ENCODE measurements at regions not wholly inside any gene's neighbourhood (a gene's known extent, or its start where the extent isn't known, plus 50 kb on each side); places are given as distances from the start of the nearest gene placed in this dataset.

GRCh38 chr4:157776930-157777528 is 395.8 kb downstream of the GASK1B start:
- no peak overlapping the region for H3K4me2 ChIP-seq
- BruUV-seq (replicated peaks), result no TSS peak
- H3K9me3 ChIP-seq (ENCODE audit: insufficient read depth, low read depth), result no peaks in the 10 kb centered on the region
- DNase-seq, result no peak
- ChIA-PET POLR2A (ENCODE audit: unreplicated experiment) (no interaction called here), CTCF (no interaction called here)
- H2AFZ ChIP-seq, result no peak overlapping the region
- intact Hi-C loops (cut with micrococcal nuclease; ENCODE audit: unreplicated experiment), result no loop called here
- no peaks in the 10 kb centered on the region for H3K9me2 ChIP-seq (ENCODE audit: insufficient read depth)
- H3K27me3 ChIP-seq (ENCODE audit: insufficient read depth, low read depth), result no peaks in the 10 kb centered on the region
- no peak for TF ChIP-seq CTCF (conservative IDR thresholded peaks at IDR 0.05)
- TF ChIP-seq EZH2 (IDR thresholded peaks at IDR 0.05; ENCODE audit: low read depth), result no peak
- H4K20me1 ChIP-seq (ENCODE audit: insufficient read depth), result no peaks in the 10 kb centered on the region
- no peaks in the 10 kb centered on the region for H3K36me3 ChIP-seq (ENCODE audit: low read depth)
- no peaks in the 10 kb centered on the region for H3F3A ChIP-seq (ENCODE audit: insufficient read depth, low read depth)
- no peak overlapping the region for H3K4me3 ChIP-seq
- H3K4me1 ChIP-seq (replicated peaks; ENCODE audit: insufficient read depth), result no peaks in the 10 kb centered on the region
- H3K79me2 ChIP-seq (ENCODE audit: low read depth), result peaks cover 4% of the 10 kb centered on the region; the same call in 1 of the 2 replicates
- H3K27ac ChIP-seq, result no peak overlapping the region

GRCh38 chr4:157775971-157776370 is 396.9 kb downstream of the GASK1B start:
- no peak for DNase-seq
- ChIA-PET POLR2A (ENCODE audit: unreplicated experiment) (no interaction called here), CTCF (no interaction called here)
- TF ChIP-seq EZH2 (IDR thresholded peaks at IDR 0.05; ENCODE audit: low read depth), result no peak
- no peak for TF ChIP-seq CTCF (conservative IDR thresholded peaks at IDR 0.05)
- H3K79me2 ChIP-seq (ENCODE audit: low read depth), result peaks cover 4% of the 10 kb centered on the region; the same call in 1 of the 2 replicates
- no peaks in the 10 kb centered on the region for H3K4me1 ChIP-seq (replicated peaks; ENCODE audit: insufficient read depth)
- no peaks in the 10 kb centered on the region for H4K20me1 ChIP-seq (ENCODE audit: insufficient read depth)
- no TSS peak for BruUV-seq (replicated peaks)
- no peaks in the 10 kb centered on the region for H3K27me3 ChIP-seq (ENCODE audit: insufficient read depth, low read depth)
- no peaks in the 10 kb centered on the region for H3K9me2 ChIP-seq (ENCODE audit: insufficient read depth)
- no peak overlapping the region for H3K27ac ChIP-seq
- H3F3A ChIP-seq (ENCODE audit: insufficient read depth, low read depth), result no peaks in the 10 kb centered on the region
- H3K4me3 ChIP-seq, result no peak overlapping the region
- no peaks in the 10 kb centered on the region for H3K9me3 ChIP-seq (ENCODE audit: insufficient read depth, low read depth)
- no peak overlapping the region for H2AFZ ChIP-seq
- intact Hi-C loops (cut with micrococcal nuclease; ENCODE audit: unreplicated experiment), result no loop called here
- H3K4me2 ChIP-seq, result no peak overlapping the region
- H3K36me3 ChIP-seq (ENCODE audit: low read depth), result no peaks in the 10 kb centered on the region

- Histone ChIP-seq H3K9me3 (ENCODE audit: insufficient read depth, low read depth) (no peaks in the 10 kb centered on the region), H3K4me2 (no peak overlapping the region), H2AFZ (no peak overlapping the region), H3K27me3 (ENCODE audit: insufficient read depth, low read depth) (no peaks in the 10 kb centered on the region), H3K4me1 (replicated peaks; ENCODE audit: insufficient read depth) (no peaks in the 10 kb centered on the region), H3F3A (ENCODE audit: insufficient read depth, low read depth) (no peaks in the 10 kb centered on the region), H3K27ac (no peak overlapping the region), H3K4me3 (no peak overlapping the region), H3K79me2 (ENCODE audit: low read depth) (peaks cover 4% of the 10 kb centered on the region), H4K20me1 (ENCODE audit: insufficient read depth) (no peaks in the 10 kb centered on the region), H3K36me3 (ENCODE audit: low read depth) (no peaks in the 10 kb centered on the region), H3K9me2 (ENCODE audit: insufficient read depth) (no peaks in the 10 kb centered on the region; the same call in 1 of the 2 replicates)
- ChIA-PET CTCF (no interaction called here), POLR2A (ENCODE audit: unreplicated experiment) (no interaction called here)
- no peak for TF ChIP-seq CTCF (conservative IDR thresholded peaks at IDR 0.05)
- no peak for TF ChIP-seq EZH2 (IDR thresholded peaks at IDR 0.05; ENCODE audit: low read depth)
- DNase-seq, result no peak
- no TSS peak for BruUV-seq (replicated peaks)
- intact Hi-C loops (cut with micrococcal nuclease; ENCODE audit: unreplicated experiment), result no loop called here
These were observed 399.9 kb downstream of the GASK1B start for GRCh38 chr4:157772907-157773306.

Data from PC-9 (cell line).